ENCODE measurements at regions not wholly inside any gene's neighbourhood (a gene's known extent, or its start where the extent isn't known, plus 50 kb on each side); places are given as distances from the start of the nearest gene placed in this dataset.

DNA sequence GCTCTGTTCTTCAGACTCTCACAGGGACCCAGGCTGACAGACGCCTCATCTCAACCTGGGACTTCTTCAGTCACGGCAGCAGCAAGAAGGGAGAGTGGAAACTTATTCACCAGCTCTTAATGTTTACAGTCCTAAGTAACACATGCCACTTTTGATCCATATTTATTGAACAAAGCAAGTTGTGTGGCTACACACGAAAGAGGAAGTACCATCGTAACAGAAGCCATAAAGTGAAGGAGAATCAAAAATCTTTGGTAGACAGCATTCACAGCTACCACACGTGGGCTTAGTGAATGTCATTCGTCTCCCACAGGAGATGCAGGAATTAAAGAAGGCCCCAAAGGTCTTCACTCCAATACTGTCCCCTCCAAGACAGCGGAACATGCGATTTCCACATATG lies 582.6 kb downstream of the CETN3 start:
- TF ChIP-seq CTCF (IDR thresholded peaks at IDR 0.05) = no peak
- TF ChIP-seq POLR2A (IDR thresholded peaks at IDR 0.05) = no peak
